ENCODE measurements at regions not wholly inside any gene's neighbourhood (a gene's known extent, or its start where the extent isn't known, plus 50 kb on each side); places are given as distances from the start of the nearest gene placed in this dataset.

GRCh38 chr5:133790898-133791297, 177.5 kb downstream of the C5orf15 start:
- TF ChIP-seq CTCF (conservative IDR thresholded peaks at IDR 0.05; ENCODE audit: low read length) (no peak), EZH2phosphoT487 (IDR thresholded peaks at IDR 0.05; ENCODE audit: borderline replicate concordance) (no peak)
